GM12891 (cell line): ENCODE measurements at regions not wholly inside any gene's neighbourhood (a gene's known extent, or its start where the extent isn't known, plus 50 kb on each side); places are given as distances from the start of the nearest gene placed in this dataset.

Experiments
- POLR2A ChIP-seq: IDR thresholded peaks from 2 replicates; pipeline ENCODE4 v1.6.1; 2011; ENCODE audit warnings: low read depth, low read length, control low read depth
- POLR2AphosphoS5 ChIP-seq: IDR thresholded peaks from 2 replicates; pipeline ENCODE4 v1.6.1; 2011; ENCODE audit warnings: low read depth, low read length, control low read depth

- no peak for TF ChIP-seq POLR2AphosphoS5
- TF ChIP-seq POLR2A: no peak
Observed at GRCh38 chr12:69141074-69141473, 98.3 kb upstream of the CPSF6 start.
